Fibroblast of the aortic adventitia (primary cell): ENCODE measurements at regions not wholly inside any gene's neighbourhood (a gene's known extent, or its start where the extent isn't known, plus 50 kb on each side); places are given as distances from the start of the nearest gene placed in this dataset.
A peak's percentile ranks its signal among the peaks of the same experiment; 100 is the strongest.

ENCODE experiments used
- DNase-seq: peaks from one replicate; pipeline ENCODE4 v3.0.0-alpha.2; 2010; ENCODE audit warnings: low read depth
- H3K4me3 ChIP-seq: 2 replicates; pipeline ENCODE4 v1.5.1; 2011; ENCODE audit warnings: low read depth, mild to moderate bottlenecking, control low read depth, low read length, moderate library complexity
- TF ChIP-seq, protein P1 (sequence below): IDR thresholded peaks from 2 replicates; pipeline ENCODE4 v1.5.1; 2011; ENCODE audit warnings: mild to moderate bottlenecking, low read length, control low read depth, inconsistent platforms; ENCODE audit not compliant: insufficient read depth

DNA sequence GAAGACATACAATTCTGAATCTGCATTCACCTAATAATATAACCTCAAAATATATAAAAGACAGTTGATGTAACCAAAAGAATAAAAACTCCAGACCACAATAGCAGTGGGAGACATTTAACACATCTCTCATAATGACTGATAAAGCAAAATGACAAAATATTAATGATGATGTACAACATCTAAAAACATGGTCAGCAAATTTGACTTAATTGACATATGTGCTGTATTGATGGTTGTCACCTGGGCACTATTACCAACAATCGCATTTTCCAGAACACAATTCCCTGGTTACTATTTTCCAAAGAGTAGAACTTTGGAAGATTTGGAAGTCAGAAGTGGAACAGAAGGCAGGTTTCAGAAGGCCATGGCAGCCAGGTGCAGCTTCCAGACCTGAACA is 899.5 kb upstream of the CELF2 start:
- no peak overlapping the region for H3K4me3 ChIP-seq
- TF ChIP-seq, protein P1, sequence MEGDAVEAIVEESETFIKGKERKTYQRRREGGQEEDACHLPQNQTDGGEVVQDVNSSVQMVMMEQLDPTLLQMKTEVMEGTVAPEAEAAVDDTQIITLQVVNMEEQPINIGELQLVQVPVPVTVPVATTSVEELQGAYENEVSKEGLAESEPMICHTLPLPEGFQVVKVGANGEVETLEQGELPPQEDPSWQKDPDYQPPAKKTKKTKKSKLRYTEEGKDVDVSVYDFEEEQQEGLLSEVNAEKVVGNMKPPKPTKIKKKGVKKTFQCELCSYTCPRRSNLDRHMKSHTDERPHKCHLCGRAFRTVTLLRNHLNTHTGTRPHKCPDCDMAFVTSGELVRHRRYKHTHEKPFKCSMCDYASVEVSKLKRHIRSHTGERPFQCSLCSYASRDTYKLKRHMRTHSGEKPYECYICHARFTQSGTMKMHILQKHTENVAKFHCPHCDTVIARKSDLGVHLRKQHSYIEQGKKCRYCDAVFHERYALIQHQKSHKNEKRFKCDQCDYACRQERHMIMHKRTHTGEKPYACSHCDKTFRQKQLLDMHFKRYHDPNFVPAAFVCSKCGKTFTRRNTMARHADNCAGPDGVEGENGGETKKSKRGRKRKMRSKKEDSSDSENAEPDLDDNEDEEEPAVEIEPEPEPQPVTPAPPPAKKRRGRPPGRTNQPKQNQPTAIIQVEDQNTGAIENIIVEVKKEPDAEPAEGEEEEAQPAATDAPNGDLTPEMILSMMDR = no peak
- DNase-seq = no peak

DNA sequence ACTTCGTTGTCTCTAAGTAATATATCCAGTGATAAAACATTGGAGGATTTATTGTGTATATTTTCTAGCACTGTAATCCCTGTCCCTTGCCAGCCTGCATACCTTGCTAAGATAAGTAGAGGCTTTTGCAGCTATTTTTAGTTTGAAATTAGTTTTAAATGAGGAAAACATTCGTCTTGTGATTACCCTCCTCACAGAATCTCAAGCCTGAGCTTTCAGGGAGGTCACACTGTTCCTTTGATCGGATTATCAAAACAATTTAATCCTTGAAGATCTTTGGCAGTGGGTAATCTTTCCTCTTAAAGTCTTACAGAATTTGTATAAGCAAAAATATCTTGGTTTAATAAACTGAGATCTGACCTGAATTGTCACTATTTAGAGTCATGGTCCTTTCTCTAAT is 897.0 kb upstream of the CELF2 start:
- TF ChIP-seq, protein P1 = no peak
- no peak overlapping the region for H3K4me3 ChIP-seq
- no peak for DNase-seq

DNA sequence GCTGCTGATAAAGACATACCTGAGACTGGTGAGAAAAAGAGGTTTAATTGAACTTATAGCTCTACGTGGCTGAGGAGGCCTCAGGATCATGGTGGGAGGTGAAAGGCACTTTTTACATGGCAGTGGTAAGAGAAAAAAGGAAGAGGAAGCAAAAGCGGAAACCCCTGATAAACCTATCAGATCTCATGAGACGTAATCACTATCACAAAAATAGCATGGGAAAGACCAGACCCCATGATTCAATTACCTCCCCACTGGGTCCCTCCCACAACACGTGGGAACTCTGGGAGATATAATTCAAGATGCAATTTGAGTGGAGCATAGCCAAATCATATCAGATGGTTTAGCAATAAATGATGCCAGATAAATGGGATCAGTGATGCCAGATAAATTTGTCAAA is 892.0 kb upstream of the CELF2 start:
- TF ChIP-seq, protein P1 = no peak
- no peak overlapping the region for H3K4me3 ChIP-seq
- no peak for DNase-seq

DNA sequence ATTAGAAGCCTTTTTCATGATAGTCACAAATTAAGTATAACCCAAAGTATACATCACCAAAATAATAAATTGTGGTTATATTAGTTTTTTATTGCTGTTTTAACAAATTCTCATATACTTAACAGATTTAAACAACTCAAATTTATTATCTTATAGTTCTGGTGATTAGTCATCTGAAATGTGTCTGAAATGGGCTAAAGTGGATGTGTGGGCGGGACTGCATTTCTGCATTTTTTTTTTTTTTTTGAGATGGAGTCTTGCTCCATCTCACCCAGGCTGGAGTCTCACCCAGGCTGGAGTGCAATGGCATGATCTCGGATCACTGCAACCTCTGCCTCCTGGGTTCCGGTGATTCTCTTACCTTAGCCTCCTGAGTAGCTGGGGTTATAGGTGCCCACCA is 891.5 kb upstream of the CELF2 start:
- H3K4me3 ChIP-seq = no peak overlapping the region
- TF ChIP-seq, protein P1 = no peak
- DNase-seq = no peak

DNA sequence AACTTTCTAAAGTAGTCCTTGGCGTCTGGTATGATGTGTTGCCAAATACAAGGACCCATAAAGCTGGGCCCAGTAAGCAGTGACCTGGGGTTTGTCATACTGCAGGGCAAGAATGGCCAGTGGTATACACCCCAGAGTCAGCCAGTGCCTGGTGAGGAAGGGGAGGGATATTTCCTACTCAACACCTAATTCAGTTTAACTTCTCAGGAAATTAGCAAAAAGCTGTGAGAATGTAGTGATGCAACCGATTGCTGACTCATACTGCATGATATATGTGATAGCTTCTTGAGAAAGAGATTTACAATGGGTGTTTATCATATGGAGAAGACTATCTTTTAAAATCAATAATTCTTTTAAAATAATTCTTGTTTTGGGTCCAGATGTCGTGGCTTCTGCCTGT is 889.3 kb upstream of the CELF2 start:
- no peak for DNase-seq
- TF ChIP-seq, protein P1 = no peak
- no peak overlapping the region for H3K4me3 ChIP-seq

DNA sequence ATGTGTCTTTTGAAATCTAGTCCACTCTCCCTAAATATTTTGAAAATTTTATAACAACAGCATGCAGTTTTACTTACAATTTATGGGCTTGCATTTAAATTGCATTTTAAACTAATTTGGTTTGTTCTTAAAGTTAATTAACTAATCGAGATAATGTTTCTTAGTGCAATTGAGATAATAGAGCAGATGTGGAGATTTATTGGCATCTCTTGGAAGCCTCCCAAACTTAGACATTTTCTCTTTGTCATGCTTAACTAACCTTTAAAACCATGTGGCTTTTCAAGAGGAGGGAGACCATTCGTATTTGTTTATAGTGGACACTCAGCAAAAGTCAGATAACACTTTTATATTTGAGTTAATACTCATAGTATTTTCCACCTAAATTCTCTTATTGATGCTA is 887.0 kb upstream of the CELF2 start:
- TF ChIP-seq, protein P1 = no peak
- no peak for DNase-seq
- no peak overlapping the region for H3K4me3 ChIP-seq

DNA sequence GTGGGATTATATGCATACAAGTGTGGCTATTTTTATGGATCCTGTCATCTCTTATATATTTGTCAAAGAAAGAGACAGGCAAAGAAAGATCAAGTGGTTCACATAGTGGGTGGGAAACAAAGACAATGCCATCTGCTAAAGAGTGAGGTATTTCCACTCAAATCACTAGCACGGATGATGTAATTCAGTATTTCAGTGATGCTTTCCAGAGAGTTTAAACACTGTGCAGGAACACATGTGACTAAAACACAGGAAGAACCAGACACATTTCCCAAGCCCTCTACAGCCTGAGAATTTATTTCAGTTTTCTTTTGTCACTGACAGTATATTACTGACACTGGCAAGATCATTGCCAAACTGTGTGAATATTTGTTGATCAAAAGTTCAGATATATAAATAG is 885.7 kb upstream of the CELF2 start:
- TF ChIP-seq, protein P1 = no peak
- no peak overlapping the region for H3K4me3 ChIP-seq
- DNase-seq = peak; percentile 2
